Amygdala (tissue), 56 donors: ENCODE measurements at regions not wholly inside any gene's neighbourhood (a gene's known extent, or its start where the extent isn't known, plus 50 kb on each side); places are given as distances from the start of the nearest gene placed in this dataset.

Experiments used
- DNase-seq, 56 donors: peaks; one replicate each; lab custom pipeline; 2025; lab: John Stamatoyannopoulos, UW

- peak in 6 of 56 donors; percentile 1 to 33 (median 4) for DNase-seq
These were observed 655.2 kb downstream of the RNF144A start for GRCh38 chr2:7572450-7572849.

GRCh38 chr2:7573166-7573825 is 656.1 kb downstream of the RNF144A start:
- DNase-seq, result no peak

GRCh38 chr2:7574385-7574784 is 657.2 kb downstream of the RNF144A start:
- DNase-seq, result no peak

- DNase-seq, result no peak
These were observed 660.6 kb downstream of the RNF144A start for GRCh38 chr2:7577769-7578168.

GRCh38 chr2:7584017-7584416 is 666.8 kb downstream of the RNF144A start:
- DNase-seq, result no peak

- no peak for DNase-seq
These were observed 669.7 kb downstream of the RNF144A start for GRCh38 chr2:7586898-7587297.

GRCh38 chr2:7588295-7588694 is 671.1 kb downstream of the RNF144A start:
- DNase-seq, result no peak

- DNase-seq, result no peak
These were observed 675.5 kb downstream of the RNF144A start for GRCh38 chr2:7592618-7593140.

- no peak for DNase-seq
These were observed 676.1 kb downstream of the RNF144A start for GRCh38 chr2:7593360-7593759.

GRCh38 chr2:7594211-7594610 is 677.0 kb downstream of the RNF144A start:
- DNase-seq, result no peak

GRCh38 chr2:7595206-7595605 is 678.0 kb downstream of the RNF144A start:
- no peak for DNase-seq

- no peak for DNase-seq
These were observed 681.2 kb downstream of the RNF144A start for GRCh38 chr2:7598402-7598801.

- DNase-seq, result no peak
These were observed 682.4 kb downstream of the RNF144A start for GRCh38 chr2:7599462-7600258.

GRCh38 chr2:7601990-7602389 is 684.8 kb downstream of the RNF144A start:
- no peak for DNase-seq

- no peak for DNase-seq
These were observed 687.2 kb downstream of the RNF144A start for GRCh38 chr2:7604456-7604855.

- DNase-seq, result peak in 3 of 56 donors; percentile 6 to 27 (median 11)
These were observed 690.4 kb downstream of the RNF144A start for GRCh38 chr2:7607441-7608173.

- DNase-seq, result no peak
These were observed 692.3 kb downstream of the RNF144A start for GRCh38 chr2:7609556-7609955.

GRCh38 chr2:7609974-7610373 is 692.8 kb downstream of the RNF144A start:
- peak in 9 of 56 donors; percentile 1 to 33 (median 9) for DNase-seq

- DNase-seq, result no peak
These were observed 694.5 kb downstream of the RNF144A start for GRCh38 chr2:7611750-7612149.

- no peak for DNase-seq
These were observed 695.8 kb downstream of the RNF144A start for GRCh38 chr2:7612969-7613368.

GRCh38 chr2:7613831-7614230 is 696.6 kb downstream of the RNF144A start:
- DNase-seq, result no peak
